Hepatocyte (in vitro differentiated cells): ENCODE measurements at regions not wholly inside any gene's neighbourhood (a gene's known extent, or its start where the extent isn't known, plus 50 kb on each side); places are given as distances from the start of the nearest gene placed in this dataset.

Source experiments
- DNase-seq: peaks from one replicate; pipeline ENCODE4 v3.0.0-alpha.2; 2016; ENCODE audit warnings: low spot score
- H2AFZ ChIP-seq: fragments of 200-600 bp; sonication (generic); 2 replicates; pipeline ENCODE4 v1.6.0; 2016; ENCODE audit warnings: antibody characterized with exemption, mild to moderate bottlenecking
- H3K27ac ChIP-seq: fragments of 200-600 bp; sonication (generic); 2 replicates; pipeline ENCODE4 v1.5.1; 2016; ENCODE audit warnings: mild to moderate bottlenecking
- H3K27me3 ChIP-seq: fragments of 200-600 bp; sonication (generic); 2 replicates; pipeline ENCODE4 v1.6.1; 2016
- H3K36me3 ChIP-seq: fragments of 200-600 bp; sonication (generic); replicated peaks from 2 replicates; pipeline ENCODE4 v1.5.1; 2016; ENCODE audit warnings: low read depth; ENCODE audit not compliant: insufficient read depth
- H3K4me1 ChIP-seq: fragments of 200-600 bp; sonication (generic); 2 replicates; pipeline ENCODE4 v1.5.1; 2016; ENCODE audit warnings: mild to moderate bottlenecking, moderate library complexity; ENCODE audit not compliant: insufficient read depth
- H3K4me2 ChIP-seq: fragments of 200-600 bp; sonication (generic); 2 replicates; pipeline ENCODE4 v1.6.0; 2016
- H3K4me3 ChIP-seq: fragments of 200-600 bp; sonication (generic); 2 replicates; pipeline ENCODE4 v1.5.1; 2016; ENCODE audit warnings: mild to moderate bottlenecking
- H3K79me2 ChIP-seq: fragments of 200-600 bp; sonication (generic); 2 replicates; pipeline ENCODE4 v1.6.0; 2017; ENCODE audit warnings: mild to moderate bottlenecking
- H3K9me2 ChIP-seq: fragments of 200-600 bp; sonication (generic); replicated peaks from 2 replicates; pipeline ENCODE4 v1.6.0; 2017; ENCODE audit warnings: mild to moderate bottlenecking; ENCODE audit not compliant: insufficient read depth
- H3K9me3 ChIP-seq: fragments of 200-600 bp; sonication (generic); 2 replicates; pipeline ENCODE4 v1.5.1; 2016; ENCODE audit warnings: low read depth, mild to moderate bottlenecking
- H4K20me1 ChIP-seq: fragments of 200-600 bp; sonication (generic); 2 replicates; pipeline ENCODE4 v1.6.0; 2016; ENCODE audit warnings: mild to moderate bottlenecking; ENCODE audit not compliant: insufficient read depth, poor library complexity, severe bottlenecking
- EZH2 ChIP-seq: fragments of 200-600 bp; sonication (generic); IDR thresholded peaks from 2 replicates; pipeline ENCODE4 v1.6.1; 2016; ENCODE audit warnings: antibody characterized with exemption, mild to moderate bottlenecking, borderline replicate concordance
- EZH2phosphoT487 ChIP-seq: fragments of 200-600 bp; sonication (generic); IDR thresholded peaks from one replicate; pipeline ENCODE4 v1.6.1; 2018; ENCODE audit warnings: antibody characterized with exemption, mild to moderate bottlenecking, low read depth, moderate library complexity; ENCODE audit not compliant: unreplicated experiment, severe bottlenecking
- WGBS: methylation state at CpG from one replicate; pipeline ENCODE4 v1.1.6; 2016; ENCODE audit warnings: low lambda C conversion rate; ENCODE audit errors: missing lambda C conversion rate; 5-methylcytosine and 5-hydroxymethylcytosine counted together
- TF ChIP-seq, protein P1 (sequence below): fragments of 200-600 bp; sonication (generic); IDR thresholded peaks from 2 replicates; pipeline ENCODE4 v1.5.1; 2016; ENCODE audit warnings: antibody characterized with exemption, mild to moderate bottlenecking; ENCODE audit not compliant: poor library complexity

DNA sequence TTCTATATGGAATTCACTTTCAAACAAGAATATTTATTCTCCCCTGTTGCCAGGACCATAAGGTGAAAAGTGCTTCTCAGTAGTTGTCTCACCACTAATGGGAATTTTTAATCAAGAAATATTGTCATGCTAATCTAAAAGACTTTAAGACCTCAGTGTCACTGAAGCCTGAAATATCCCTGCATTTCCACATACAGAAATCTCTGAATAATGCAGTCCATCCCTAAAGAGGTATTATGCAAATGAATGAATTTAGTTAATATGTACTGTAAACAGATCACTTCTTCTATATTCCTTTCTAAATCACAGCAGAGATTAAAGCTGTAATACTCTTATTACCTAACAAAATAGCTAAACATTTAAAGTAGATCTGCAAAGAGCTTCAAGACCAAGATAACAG, 531.1 kb upstream of the CDH6 start:
- H3K27me3 ChIP-seq = no peaks in the 10 kb centered on the region
- no peak overlapping the region for H3K27ac ChIP-seq
- TF ChIP-seq EZH2 = no peak
- TF ChIP-seq EZH2phosphoT487 = no peak
- TF ChIP-seq, protein P1, sequence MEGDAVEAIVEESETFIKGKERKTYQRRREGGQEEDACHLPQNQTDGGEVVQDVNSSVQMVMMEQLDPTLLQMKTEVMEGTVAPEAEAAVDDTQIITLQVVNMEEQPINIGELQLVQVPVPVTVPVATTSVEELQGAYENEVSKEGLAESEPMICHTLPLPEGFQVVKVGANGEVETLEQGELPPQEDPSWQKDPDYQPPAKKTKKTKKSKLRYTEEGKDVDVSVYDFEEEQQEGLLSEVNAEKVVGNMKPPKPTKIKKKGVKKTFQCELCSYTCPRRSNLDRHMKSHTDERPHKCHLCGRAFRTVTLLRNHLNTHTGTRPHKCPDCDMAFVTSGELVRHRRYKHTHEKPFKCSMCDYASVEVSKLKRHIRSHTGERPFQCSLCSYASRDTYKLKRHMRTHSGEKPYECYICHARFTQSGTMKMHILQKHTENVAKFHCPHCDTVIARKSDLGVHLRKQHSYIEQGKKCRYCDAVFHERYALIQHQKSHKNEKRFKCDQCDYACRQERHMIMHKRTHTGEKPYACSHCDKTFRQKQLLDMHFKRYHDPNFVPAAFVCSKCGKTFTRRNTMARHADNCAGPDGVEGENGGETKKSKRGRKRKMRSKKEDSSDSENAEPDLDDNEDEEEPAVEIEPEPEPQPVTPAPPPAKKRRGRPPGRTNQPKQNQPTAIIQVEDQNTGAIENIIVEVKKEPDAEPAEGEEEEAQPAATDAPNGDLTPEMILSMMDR = no peak
- no peaks in the 10 kb centered on the region for H3K9me2 ChIP-seq
- H3K79me2 ChIP-seq = no peaks in the 10 kb centered on the region
- DNase-seq = no peak
- H3K4me1 ChIP-seq = no peaks in the 10 kb centered on the region
- no peak overlapping the region for H3K4me3 ChIP-seq
- H4K20me1 ChIP-seq = no peaks in the 10 kb centered on the region
- no peaks in the 10 kb centered on the region for H3K9me3 ChIP-seq
- no peak overlapping the region for H2AFZ ChIP-seq
- H3K36me3 ChIP-seq = no peaks in the 10 kb centered on the region
- H3K4me2 ChIP-seq = no peak overlapping the region

DNA sequence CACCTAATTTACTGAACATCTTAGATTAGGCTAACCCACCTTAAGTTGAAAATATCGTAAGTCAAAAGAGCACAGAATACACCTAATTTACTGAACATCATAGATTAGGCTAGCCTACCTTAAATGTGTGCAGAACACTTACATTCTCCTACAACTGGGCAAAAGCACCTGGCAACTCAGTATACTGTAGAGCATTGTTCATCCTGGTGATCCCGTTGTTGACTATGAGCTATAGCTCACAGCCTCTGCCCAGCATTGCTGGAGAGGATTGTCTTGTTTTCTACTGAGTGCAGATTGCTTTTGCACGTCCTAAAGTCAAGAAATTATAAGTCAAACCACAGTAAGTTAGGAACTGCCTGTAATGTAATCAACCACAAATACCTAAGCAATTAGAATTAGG, 531.8 kb upstream of the CDH6 start:
- no peaks in the 10 kb centered on the region for H3K9me3 ChIP-seq
- no peak overlapping the region for H3K4me2 ChIP-seq
- no peaks in the 10 kb centered on the region for H3K79me2 ChIP-seq
- 70% methylated on average over 3 of the region's 3 CpGs for WGBS
- no peak for TF ChIP-seq EZH2
- TF ChIP-seq, protein P1 = no peak
- TF ChIP-seq EZH2phosphoT487 = no peak
- H3K4me1 ChIP-seq = no peaks in the 10 kb centered on the region
- H2AFZ ChIP-seq = no peak overlapping the region
- no peak overlapping the region for H3K4me3 ChIP-seq
- H3K27ac ChIP-seq = no peak overlapping the region
- no peaks in the 10 kb centered on the region for H3K9me2 ChIP-seq
- no peaks in the 10 kb centered on the region for H4K20me1 ChIP-seq
- H3K27me3 ChIP-seq = no peaks in the 10 kb centered on the region
- no peaks in the 10 kb centered on the region for H3K36me3 ChIP-seq
- no peak for DNase-seq

DNA sequence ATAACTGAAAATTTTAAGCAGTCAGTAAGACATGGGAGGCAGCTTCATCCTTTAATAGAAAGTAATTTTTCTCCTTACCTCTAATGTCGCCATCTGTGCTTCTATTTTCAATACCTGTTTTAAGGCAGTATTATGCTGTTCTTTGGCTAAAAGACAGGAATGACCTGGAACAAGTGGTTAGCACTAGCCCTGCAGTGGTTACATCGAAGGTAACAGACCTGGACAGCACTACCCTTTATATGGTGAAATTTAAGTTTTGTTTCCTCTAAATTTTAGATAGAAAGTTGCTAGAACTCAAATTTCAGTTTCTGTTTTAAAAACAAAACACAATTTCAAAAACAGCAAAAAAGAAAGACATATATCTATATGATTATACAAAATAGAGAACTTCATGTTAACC, 534.1 kb upstream of the CDH6 start:
- Histone ChIP-seq H3K27ac (no peak overlapping the region), H3K4me3 (no peak overlapping the region), H3K4me1 (no peaks in the 10 kb centered on the region), H3K9me2 (no peaks in the 10 kb centered on the region), H3K9me3 (no peaks in the 10 kb centered on the region), H3K4me2 (no peak overlapping the region), H4K20me1 (no peaks in the 10 kb centered on the region), H3K27me3 (no peaks in the 10 kb centered on the region), H3K36me3 (no peaks in the 10 kb centered on the region), H2AFZ (no peak overlapping the region), H3K79me2 (no peaks in the 10 kb centered on the region)
- 86% methylated on average over 2 of the region's 2 CpGs for WGBS
- TF ChIP-seq EZH2 (no peak), EZH2phosphoT487 (no peak)
- TF ChIP-seq, protein P1 = no peak
- no peak for DNase-seq

DNA sequence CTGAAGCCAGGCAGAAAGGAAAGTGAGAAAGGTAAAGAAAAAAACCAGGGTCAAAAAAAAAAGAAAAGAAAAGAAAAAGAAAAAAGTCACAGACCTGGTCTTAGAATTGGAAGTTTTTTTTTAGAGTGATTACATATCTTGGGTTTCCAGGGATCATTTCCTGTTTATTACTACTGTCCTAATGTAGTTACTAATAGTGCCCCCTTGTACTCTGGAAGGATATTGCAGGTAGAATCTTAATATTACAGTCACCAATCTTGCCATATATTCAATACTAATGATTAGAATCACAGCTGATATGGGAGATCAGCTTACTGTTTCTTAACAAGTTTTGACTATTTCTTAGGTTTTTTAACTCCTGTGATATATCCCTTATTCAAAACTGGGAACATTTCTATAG, 543.2 kb upstream of the CDH6 start:
- no peaks in the 10 kb centered on the region for H3K4me1 ChIP-seq
- TF ChIP-seq EZH2phosphoT487 (no peak), EZH2 (no peak)
- TF ChIP-seq, protein P1 = no peak
- no peaks in the 10 kb centered on the region for H3K9me2 ChIP-seq
- no peaks in the 10 kb centered on the region for H3K79me2 ChIP-seq
- no peak overlapping the region for H3K4me2 ChIP-seq
- H4K20me1 ChIP-seq = no peaks in the 10 kb centered on the region
- no peak overlapping the region for H2AFZ ChIP-seq
- no peaks in the 10 kb centered on the region for H3K36me3 ChIP-seq
- H3K4me3 ChIP-seq = no peak overlapping the region
- no peak overlapping the region for H3K27ac ChIP-seq
- no peak for DNase-seq
- no peaks in the 10 kb centered on the region for H3K9me3 ChIP-seq
- no peaks in the 10 kb centered on the region for H3K27me3 ChIP-seq
